Mucosa of rectum (tissue), 2 donors: ENCODE measurements at regions not wholly inside any gene's neighbourhood (a gene's known extent, or its start where the extent isn't known, plus 50 kb on each side); places are given as distances from the start of the nearest gene placed in this dataset.
A peak's percentile ranks its signal among the peaks of the same experiment; 100 is the strongest.
"Not testable (repeated sequence)": the region's sequence is repeated elsewhere in the genome, so short reads cannot be mapped to it uniquely, and the experiment has no call there.

Experiments used
- H3K27ac ChIP-seq, 2 donors: one replicate each; pipeline ENCODE4 v1.7.0; 2013; ENCODE audit warnings: inconsistent platforms in 2 of 2, low read depth in 2 of 2, low read length in 2 of 2
- H3K27me3 ChIP-seq, 2 donors: one replicate each; pipeline ENCODE4 v1.7.0; 2013; ENCODE audit warnings: low read length in 2 of 2; ENCODE audit not compliant: control insufficient read depth in 2 of 2, insufficient read depth in 2 of 2
- H3K36me3 ChIP-seq, 2 donors: one replicate each; pipeline ENCODE4 v1.7.0; 2013; ENCODE audit warnings: low read length in 2 of 2; ENCODE audit not compliant: control insufficient read depth in 2 of 2, insufficient read depth in 2 of 2
- H3K4me1 ChIP-seq, 2 donors: one replicate each; pipeline ENCODE4 v1.7.0; 2013; ENCODE audit warnings: low read length in 2 of 2, mild to moderate bottlenecking in 1 of 2; ENCODE audit not compliant: control insufficient read depth in 2 of 2, insufficient read depth in 2 of 2
- H3K4me3 ChIP-seq, 2 donors: one replicate each; pipeline ENCODE4 v1.7.0; 2013; ENCODE audit warnings: low read length in 2 of 2
- H3K9ac ChIP-seq, 2 donors: one replicate each; pipeline ENCODE4 v1.7.0; 2013; ENCODE audit warnings: low read length in 2 of 2, low read depth in 1 of 2, mild to moderate bottlenecking in 1 of 2
- H3K9me3 ChIP-seq, 2 donors: one replicate each; pipeline ENCODE4 v1.7.0; 2013; ENCODE audit warnings: low read length in 2 of 2; ENCODE audit not compliant: control insufficient read depth in 2 of 2
- donor health status: healthy.
- donor health status: Normal muscosa, but diverticular disease.

DNA sequence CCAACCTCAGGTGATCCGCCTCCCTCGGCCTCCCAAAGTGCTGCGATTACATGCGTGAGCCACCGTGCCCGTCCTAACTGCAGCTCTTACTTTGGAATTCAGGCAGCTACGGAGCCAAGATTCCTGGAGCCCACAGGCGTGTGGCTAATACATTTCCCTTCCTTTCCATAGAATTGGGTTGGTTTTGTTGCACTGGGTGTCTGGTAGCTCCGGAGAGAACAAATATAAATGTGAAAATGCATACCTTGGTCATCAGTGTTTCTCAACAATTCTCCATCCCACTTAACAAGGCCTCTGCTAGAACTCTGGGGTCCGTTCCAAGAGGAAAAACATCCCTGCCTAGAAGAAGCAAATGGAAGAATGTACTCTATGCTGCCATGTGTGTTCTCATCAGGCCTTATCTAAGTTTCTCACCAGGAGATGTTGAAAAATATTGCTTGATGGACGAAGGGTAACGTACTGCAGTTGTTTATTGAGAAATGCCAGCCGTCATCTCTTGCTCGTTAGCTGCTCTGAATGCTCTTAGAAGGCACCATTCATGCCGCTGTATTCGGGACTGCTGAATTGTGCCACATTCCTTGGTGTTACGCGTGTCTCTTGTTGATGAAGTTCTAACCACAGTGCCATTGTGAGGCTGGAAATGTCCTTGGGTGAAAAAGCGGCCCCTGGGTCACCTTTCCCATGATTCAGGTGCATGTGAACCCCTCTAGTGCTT lies 50.5 kb upstream of the CD99 start:
- H3K27me3 ChIP-seq, result no peaks in the 10 kb centered on the region
- no peak overlapping the region for H3K9ac ChIP-seq
- H3K27ac ChIP-seq, result no peak overlapping the region
- H3K36me3 ChIP-seq, result peaks cover 16 to 18% of the 10 kb centered on the region in 2 donors
- no peaks in the 10 kb centered on the region for H3K9me3 ChIP-seq
- H3K4me3 ChIP-seq, result no peak overlapping the region
- no peaks in the 10 kb centered on the region for H3K4me1 ChIP-seq

DNA sequence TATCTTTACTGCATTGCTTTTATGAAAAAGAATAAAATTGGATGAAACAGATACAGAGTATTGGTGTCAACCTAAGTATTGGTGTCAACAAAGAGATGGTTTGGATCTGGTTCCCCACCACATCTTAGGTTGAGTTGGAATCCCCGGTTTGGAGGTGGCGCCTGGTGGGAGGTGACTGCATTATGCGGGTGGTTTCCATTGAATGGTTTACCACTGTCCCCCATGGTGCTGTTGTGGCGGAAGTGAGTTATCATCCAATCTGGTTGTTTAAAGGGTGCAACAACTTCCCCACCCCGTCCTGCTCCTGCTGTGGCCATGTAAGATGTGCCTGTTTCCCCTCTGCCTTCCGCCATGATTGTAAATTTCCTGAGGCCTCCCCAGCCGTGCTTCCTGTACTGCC lies 52.8 kb upstream of the CD99 start:
- Histone ChIP-seq H3K9ac (no peak overlapping the region), H3K27ac (no peak overlapping the region), H3K4me1 (no peaks in the 10 kb centered on the region), H3K27me3 (no peaks in the 10 kb centered on the region), H3K4me3 (no peak overlapping the region), H3K36me3 (peaks cover 18 to 20% of the 10 kb centered on the region in 2 donors), H3K9me3 (no peaks in the 10 kb centered on the region)

DNA sequence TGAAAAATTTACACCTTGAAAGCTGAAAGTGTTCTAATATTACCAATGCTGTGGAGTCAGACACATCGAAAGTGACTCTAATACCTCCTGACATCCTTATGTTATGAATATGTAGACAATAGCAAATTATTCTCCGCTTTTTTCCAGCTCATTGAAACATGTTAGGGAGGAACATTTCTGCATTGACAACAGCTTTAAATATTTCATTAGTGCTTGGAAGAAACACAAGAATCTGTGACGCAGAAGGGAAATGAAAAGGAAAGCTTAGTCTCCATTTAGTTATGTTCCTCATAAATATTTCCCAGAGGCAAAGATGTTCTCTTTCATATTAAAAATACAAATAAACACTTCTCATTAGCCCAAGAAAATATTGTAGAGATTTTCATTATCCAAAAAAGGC lies 55.8 kb upstream of the CD99 start:
- no peak overlapping the region for H3K27ac ChIP-seq
- H3K9ac ChIP-seq, result no peak overlapping the region
- no peak overlapping the region for H3K4me3 ChIP-seq
- H3K36me3 ChIP-seq, result peaks cover 9 to 17% of the 10 kb centered on the region in 2 donors
- H3K27me3 ChIP-seq, result no peaks in the 10 kb centered on the region
- peaks cover 6 to 13% of the 10 kb centered on the region in 2 donors for H3K9me3 ChIP-seq
- H3K4me1 ChIP-seq, result no peaks in the 10 kb centered on the region

DNA sequence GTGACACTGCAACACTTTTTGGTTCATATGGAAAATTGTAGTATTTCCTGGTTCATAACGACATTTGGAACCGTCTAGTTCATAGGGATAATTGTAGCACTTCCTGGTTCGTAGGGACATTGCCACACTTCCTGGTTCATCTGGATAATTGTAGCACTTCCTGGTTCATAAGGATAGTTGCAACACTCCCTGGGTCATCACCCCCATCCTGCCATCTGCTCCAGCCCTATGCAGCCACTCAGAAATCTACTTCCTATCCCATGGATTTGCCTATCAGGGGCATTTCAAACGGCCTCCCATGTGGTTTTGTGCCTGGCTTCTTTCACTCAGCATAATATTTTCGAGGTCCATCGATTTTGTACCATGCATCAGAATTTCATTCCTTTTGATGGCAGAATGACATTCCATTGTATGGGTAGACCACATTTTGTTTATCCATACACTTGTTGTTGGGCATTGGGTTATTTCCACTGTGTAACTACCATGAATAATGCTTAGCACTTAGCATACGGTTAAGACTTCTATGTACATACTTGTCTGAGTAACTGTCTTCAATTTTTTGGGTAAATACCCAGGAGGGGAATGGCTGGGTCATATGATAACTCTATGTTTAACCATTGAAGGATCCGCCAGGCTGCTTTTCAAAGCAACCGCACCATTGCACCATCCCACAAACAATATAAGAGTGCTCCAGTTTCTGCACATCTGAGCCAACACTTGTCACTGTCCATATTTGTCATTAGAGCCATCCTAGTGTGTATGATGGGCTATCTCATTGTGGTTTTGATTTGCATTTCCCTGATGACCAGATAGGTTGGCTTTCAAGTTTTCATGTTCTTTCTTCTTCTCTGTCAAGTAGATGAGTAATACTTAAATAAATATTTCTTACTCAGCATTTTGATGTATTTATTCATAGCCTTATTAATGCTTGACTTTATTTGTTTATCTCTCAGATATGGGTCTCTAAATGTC lies 58.3 kb upstream of the CD99 start:
- Histone ChIP-seq H3K4me3 (no peak overlapping the region), H3K9me3 (peaks cover 18 to 31% of the 10 kb centered on the region in 2 donors), H3K9ac (no peak overlapping the region), H3K27ac (peak overlapping the region; percentile 75 to 87), H3K27me3 (no peaks in the 10 kb centered on the region), H3K4me1 (no peaks in the 10 kb centered on the region), H3K36me3 (peaks cover 4 to 9% of the 10 kb centered on the region in 2 donors)

DNA sequence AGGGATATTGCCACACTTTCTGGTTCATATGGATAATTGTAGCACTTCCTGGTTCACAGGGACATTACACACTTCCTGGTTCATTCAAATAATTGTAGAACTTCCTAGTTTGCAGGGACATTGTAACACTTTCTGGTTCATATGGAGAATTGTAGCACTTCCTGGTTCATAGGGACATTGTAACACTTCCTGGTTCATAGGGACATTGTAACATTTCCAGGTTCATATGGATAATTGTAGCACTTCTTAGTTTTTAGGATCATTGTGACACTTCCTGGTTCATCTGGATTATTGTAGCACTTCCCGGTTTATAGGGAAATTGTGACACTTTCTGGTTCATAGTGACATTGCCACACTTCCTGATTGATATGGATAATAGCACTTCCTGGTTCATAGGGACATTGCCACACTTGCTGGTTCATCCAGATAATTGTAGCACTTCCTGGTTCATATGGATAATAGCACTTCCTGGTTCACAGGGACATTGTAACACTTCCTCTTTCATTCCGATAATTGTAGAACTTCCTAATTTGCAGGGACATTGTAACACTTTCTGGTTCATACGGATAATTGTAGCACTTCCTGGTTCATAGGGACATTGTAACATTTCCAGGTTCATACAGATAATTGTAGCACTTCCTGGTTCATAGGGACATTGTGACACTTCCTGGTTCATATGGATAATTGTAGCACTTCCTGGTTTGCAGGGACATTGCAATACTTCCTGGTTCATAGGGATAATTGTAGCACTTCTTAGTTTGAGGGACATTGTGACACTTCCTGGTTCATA lies 59.2 kb upstream of the CD99 start:
- Histone ChIP-seq H3K9ac (no peak overlapping the region), H3K4me3 (no peak overlapping the region), H3K4me1 (no peaks in the 10 kb centered on the region), H3K27ac (peak overlapping the region; percentile 75 to 87), H3K27me3 (no peaks in the 10 kb centered on the region), H3K36me3 (peaks cover 4 to 12% of the 10 kb centered on the region in 2 donors), H3K9me3 (peaks cover 18 to 31% of the 10 kb centered on the region in 2 donors)

DNA sequence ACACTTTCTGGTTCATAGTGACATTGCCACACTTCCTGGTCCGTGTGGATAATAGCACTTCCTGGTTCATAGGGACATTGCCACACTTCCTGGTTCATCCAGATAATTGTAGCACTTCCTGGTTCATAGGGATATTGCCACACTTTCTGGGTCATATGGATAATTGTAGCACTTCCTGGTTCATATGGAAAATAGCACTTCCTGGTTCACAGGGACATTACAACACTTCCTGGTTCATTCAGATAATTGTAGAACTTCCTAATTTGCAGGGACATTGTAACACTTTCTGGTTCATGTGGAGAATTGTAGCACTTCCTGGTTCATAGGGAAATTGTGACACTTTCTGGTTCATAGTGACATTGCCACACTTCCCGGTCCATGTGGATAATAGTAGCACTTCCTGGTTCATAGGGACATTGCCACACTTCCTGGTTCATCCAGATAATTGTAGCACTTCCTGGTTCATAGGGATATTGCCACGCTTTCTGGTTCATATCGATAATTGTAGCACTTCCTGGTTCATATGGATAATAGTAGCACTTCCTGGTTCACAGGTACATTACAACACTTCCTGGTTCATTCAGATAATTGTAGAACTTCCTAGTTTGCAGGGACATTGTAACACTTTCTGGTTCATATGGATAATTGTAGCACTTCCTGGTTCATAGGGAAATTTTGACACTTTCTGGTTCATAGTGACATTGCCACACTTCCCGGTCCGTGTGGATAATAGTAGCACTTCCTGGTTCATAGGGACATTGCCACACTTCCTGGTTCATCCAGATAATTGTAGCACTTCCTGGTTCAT lies 60.0 kb upstream of the CD99 start:
- H3K27me3 ChIP-seq, H3K4me3 ChIP-seq, H3K9ac ChIP-seq, H3K4me1 ChIP-seq: not testable (repeated sequence)
- Histone ChIP-seq H3K27ac (peak overlapping the region; percentile 75 to 87), H3K36me3 (peaks cover 4 to 20% of the 10 kb centered on the region in 2 donors), H3K9me3 (peaks cover 18 to 31% of the 10 kb centered on the region in 2 donors)

DNA sequence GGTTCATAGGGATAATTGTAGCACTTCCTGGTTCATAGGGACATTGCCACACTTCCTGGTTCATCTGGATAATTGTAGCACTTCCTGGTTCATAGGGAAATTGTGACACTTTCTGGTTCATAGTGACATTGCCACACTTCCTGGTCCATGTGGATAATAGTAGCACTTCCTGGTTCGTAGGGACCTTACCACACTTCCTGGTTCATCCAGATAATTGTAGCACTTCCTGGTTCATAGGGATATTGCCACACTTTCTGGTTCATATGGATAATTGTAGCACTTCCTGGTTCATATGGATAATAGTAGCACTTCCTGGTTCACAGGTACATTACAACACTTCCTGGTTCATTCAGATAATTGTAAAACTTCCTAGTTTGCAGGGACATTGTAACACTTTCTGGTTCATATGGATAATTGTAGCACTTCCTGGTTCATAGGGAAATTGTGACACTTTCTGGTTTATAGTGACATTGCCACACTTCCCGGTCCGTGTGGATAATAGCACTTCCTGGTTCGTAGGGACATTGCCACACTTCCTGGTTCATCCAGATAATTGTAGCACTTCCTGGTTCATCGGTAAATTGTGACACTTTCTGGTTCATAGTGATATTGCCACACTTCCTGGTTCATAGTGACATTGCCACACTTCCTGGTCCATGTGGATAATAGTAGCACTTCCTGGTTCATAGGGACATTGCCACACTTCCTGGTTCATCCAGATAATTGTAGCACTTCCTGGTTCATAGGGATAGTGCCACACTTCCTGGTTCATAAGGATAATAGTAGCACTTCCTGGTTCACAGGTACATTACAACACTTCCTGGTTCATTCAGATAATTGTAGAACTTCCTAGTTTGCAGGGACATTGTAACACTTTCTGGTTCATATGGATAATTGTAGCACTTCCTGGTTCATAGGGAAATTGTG lies 60.8 kb upstream of the CD99 start:
- H3K4me3 ChIP-seq, result not testable (repeated sequence)
- peaks cover 4 to 23% of the 10 kb centered on the region in 2 donors for H3K36me3 ChIP-seq

DNA sequence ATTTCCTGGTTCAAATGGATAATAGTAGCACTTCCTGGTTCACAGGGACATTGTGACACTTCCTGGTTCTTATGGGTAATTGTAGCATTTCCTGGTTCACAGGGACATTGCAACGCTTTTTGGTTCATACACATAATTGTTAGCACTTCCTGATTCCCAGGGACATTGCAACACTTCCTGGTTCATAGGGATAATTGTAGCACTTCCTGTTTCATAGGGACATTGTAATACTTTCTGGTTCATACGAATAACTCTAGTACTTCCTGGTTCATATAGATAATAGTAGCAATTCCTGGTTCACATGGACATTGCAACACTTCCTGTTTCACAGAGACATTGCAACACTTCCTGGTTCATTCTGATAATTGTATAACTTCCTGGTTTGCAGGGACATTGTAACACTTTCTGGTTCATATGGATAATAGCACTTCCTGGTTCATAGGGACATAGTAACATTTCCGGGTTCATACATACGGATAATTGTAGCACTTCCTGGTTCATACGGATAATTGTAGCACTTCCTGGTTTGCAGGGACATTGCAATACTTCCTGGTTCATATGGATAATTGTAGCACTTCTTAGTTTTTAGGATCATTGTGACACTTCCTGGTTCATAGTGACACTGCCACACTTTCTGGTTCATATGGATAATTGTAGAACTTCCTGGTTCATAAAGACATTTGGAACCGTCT lies 61.6 kb upstream of the CD99 start:
- no peak overlapping the region for H3K9ac ChIP-seq
- no peaks in the 10 kb centered on the region for H3K27me3 ChIP-seq
- H3K9me3 ChIP-seq, result peaks cover 18 to 31% of the 10 kb centered on the region in 2 donors
- peaks cover 4 to 23% of the 10 kb centered on the region in 2 donors for H3K36me3 ChIP-seq
- no peaks in the 10 kb centered on the region for H3K4me1 ChIP-seq
- peak overlapping the region in 1 of 2 donors; percentile 23 for H3K4me3 ChIP-seq
- peak overlapping the region; percentile 75 to 87 for H3K27ac ChIP-seq

More for the DNA sequence above, 60.8 kb upstream of the CD99 start:
- H3K4me1 ChIP-seq, H3K27me3 ChIP-seq, H3K9ac ChIP-seq: not testable (repeated sequence)
- H3K9me3 ChIP-seq, result peaks cover 18 to 31% of the 10 kb centered on the region in 2 donors
- H3K27ac ChIP-seq, result peak overlapping the region; percentile 75 to 87
